ENCODE measurements at regions not wholly inside any gene's neighbourhood (a gene's known extent, or its start where the extent isn't known, plus 50 kb on each side); places are given as distances from the start of the nearest gene placed in this dataset.

DNA sequence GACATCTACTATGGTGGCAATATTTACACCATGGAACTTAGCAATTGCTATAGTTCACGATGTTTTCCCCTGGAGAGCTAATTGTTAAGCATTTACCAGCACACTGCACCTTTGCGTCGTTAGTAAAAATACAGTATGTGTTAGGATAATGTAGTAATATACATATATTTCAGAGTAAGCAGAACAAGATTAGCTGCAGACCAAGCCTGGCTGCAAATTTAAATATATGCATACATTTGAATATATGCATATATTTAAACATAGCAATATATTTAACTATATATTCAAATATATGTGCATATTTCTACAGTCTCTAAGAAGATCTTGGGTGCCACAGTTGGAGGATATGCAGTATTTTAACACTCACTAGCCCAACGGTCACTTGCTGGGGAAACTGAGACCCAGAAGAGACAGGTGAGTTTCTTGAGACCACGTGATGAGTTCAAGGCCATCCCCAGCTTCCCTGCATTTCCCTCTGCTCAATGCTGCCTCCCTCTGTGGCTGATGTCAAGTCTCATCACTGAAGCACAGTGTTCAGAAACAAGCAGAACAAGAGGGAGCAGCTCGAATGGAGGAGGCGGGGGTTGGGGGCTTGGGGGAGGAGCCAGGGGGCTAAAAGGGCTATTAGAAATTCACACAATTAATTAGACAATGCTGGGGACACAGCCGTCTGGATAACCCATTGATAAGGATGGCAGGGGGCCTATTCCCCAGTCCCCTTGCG, 708.0 kb downstream of the MED13L start:
- TF ChIP-seq, protein P1, sequence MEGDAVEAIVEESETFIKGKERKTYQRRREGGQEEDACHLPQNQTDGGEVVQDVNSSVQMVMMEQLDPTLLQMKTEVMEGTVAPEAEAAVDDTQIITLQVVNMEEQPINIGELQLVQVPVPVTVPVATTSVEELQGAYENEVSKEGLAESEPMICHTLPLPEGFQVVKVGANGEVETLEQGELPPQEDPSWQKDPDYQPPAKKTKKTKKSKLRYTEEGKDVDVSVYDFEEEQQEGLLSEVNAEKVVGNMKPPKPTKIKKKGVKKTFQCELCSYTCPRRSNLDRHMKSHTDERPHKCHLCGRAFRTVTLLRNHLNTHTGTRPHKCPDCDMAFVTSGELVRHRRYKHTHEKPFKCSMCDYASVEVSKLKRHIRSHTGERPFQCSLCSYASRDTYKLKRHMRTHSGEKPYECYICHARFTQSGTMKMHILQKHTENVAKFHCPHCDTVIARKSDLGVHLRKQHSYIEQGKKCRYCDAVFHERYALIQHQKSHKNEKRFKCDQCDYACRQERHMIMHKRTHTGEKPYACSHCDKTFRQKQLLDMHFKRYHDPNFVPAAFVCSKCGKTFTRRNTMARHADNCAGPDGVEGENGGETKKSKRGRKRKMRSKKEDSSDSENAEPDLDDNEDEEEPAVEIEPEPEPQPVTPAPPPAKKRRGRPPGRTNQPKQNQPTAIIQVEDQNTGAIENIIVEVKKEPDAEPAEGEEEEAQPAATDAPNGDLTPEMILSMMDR (IDR thresholded peaks at IDR 0.05; ENCODE audit: low read depth, low read length), result no peak
- no peak for TF ChIP-seq POLR2A (IDR thresholded peaks at IDR 0.05; ENCODE audit: extremely low read depth, insufficient read length)
